ENCODE measurements at regions not wholly inside any gene's neighbourhood (a gene's known extent, or its start where the extent isn't known, plus 50 kb on each side); places are given as distances from the start of the nearest gene placed in this dataset.
"Not testable (repeated sequence)": the region's sequence is repeated elsewhere in the genome, so short reads cannot be mapped to it uniquely, and the experiment has no call there.

DNA sequence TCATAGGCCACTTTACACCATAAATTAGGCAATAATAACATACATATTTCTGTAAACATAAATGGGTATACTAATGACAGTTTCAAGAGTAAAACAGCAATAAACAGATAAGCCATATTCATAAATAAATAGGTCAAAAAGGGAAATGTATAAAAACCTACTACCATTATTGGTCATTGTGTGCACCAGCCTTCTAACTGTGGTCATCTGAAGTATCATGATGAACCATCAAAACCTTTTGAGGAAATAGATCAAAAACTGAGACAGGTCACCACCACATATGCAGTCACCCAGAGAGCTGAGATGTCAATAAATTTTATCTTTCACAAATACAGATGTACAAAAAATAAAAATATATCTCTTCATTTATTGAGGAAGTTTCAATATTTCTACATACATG is 438.8 kb upstream of the FAM174A start:
- TF ChIP-seq, protein P1, sequence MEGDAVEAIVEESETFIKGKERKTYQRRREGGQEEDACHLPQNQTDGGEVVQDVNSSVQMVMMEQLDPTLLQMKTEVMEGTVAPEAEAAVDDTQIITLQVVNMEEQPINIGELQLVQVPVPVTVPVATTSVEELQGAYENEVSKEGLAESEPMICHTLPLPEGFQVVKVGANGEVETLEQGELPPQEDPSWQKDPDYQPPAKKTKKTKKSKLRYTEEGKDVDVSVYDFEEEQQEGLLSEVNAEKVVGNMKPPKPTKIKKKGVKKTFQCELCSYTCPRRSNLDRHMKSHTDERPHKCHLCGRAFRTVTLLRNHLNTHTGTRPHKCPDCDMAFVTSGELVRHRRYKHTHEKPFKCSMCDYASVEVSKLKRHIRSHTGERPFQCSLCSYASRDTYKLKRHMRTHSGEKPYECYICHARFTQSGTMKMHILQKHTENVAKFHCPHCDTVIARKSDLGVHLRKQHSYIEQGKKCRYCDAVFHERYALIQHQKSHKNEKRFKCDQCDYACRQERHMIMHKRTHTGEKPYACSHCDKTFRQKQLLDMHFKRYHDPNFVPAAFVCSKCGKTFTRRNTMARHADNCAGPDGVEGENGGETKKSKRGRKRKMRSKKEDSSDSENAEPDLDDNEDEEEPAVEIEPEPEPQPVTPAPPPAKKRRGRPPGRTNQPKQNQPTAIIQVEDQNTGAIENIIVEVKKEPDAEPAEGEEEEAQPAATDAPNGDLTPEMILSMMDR (IDR thresholded peaks at IDR 0.05; ENCODE audit: low read length), result not testable (repeated sequence)
- not testable (repeated sequence) for TF ChIP-seq EZH2phosphoT487 (IDR thresholded peaks at IDR 0.05; ENCODE audit: low read length); EZH2 (optimal IDR thresholded peaks at IDR 0.05; ENCODE audit: low read depth, low read length)

Measured in MM.1S (cell line).